HG03432 (cell line): ENCODE measurements at regions not wholly inside any gene's neighbourhood (a gene's known extent, or its start where the extent isn't known, plus 50 kb on each side); places are given as distances from the start of the nearest gene placed in this dataset.
"Not testable (repeated sequence)": the region's sequence is repeated elsewhere in the genome, so short reads cannot be mapped to it uniquely, and the experiment has no call there.

ENCODE experiments used
- ATAC-seq: cut with Tn5 transposase; IDR thresholded peaks from one replicate; pipeline ENCODE4 v1.9.1; 2021; ENCODE audit warnings: mild to moderate bottlenecking, moderate library complexity; ENCODE audit not compliant: unreplicated experiment

DNA sequence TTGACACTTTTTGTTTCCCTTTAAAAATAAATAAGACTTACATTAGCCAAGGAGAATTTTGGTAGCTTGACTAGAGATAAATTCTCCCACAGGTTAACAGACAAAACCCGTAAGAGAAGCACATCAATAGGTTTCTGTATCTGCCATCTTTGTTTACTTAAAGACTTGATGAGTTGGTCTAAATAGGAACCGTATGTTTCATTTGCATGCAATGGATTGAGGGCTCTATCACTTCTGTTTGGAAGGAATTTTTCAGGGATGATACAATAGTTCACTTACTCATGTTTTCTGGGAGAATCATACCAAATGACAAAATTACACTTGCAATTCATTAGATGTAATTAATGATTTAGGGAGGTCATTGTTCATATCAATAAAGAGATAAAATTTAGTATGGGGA lies 631.5 kb upstream of the NR2F2 start:
- no peak for ATAC-seq

- ATAC-seq = no peak
These were observed 630.9 kb upstream of the NR2F2 start for GRCh38 chr15:95699578-95699977.

- not testable (repeated sequence) for ATAC-seq
These were observed 629.8 kb upstream of the NR2F2 start for GRCh38 chr15:95700692-95701091.

GRCh38 chr15:95701410-95701809 lies 629.1 kb upstream of the NR2F2 start:
- ATAC-seq = no peak

GRCh38 chr15:95709959-95710695 lies 620.4 kb upstream of the NR2F2 start:
- no peak for ATAC-seq

DNA sequence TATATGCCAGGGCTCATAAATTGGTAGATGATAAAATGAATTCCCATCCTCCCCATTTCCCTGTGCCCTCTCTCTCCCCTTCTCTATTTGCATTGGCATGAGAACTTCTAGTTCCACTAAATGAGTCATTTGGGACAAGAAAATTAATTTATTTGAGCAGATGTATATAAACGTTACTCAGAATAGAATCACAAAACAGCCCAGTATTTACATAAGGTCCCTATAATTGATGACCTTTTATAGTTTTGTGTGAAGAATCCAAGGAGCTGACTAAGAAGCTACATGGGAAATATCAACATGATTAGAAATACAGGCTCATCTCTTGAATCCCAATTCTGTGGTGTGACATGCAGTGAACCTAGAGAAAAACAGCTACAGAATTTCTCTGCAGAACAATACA lies 617.7 kb upstream of the NR2F2 start:
- ATAC-seq = no peak

DNA sequence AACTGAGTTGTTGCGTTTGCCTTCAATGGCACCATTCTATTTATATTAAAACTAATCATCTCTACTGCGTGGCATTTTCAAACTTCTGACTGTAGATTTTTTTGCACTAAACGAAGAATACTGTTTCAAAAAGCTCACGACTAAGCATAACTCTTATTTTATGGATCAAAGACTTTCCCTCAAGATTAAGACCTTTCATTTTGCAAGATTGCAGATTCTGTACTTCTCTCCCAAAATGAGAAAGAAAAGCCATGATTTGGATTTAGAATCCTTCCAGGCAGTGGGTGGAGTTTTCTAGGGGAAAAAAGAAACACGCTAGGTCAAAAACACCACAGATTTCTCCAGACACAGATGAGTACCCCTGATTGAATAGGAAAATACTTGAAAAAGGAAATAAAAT lies 617.2 kb upstream of the NR2F2 start:
- no peak for ATAC-seq

GRCh38 chr15:95715116-95715903 lies 615.2 kb upstream of the NR2F2 start:
- no peak for ATAC-seq

DNA sequence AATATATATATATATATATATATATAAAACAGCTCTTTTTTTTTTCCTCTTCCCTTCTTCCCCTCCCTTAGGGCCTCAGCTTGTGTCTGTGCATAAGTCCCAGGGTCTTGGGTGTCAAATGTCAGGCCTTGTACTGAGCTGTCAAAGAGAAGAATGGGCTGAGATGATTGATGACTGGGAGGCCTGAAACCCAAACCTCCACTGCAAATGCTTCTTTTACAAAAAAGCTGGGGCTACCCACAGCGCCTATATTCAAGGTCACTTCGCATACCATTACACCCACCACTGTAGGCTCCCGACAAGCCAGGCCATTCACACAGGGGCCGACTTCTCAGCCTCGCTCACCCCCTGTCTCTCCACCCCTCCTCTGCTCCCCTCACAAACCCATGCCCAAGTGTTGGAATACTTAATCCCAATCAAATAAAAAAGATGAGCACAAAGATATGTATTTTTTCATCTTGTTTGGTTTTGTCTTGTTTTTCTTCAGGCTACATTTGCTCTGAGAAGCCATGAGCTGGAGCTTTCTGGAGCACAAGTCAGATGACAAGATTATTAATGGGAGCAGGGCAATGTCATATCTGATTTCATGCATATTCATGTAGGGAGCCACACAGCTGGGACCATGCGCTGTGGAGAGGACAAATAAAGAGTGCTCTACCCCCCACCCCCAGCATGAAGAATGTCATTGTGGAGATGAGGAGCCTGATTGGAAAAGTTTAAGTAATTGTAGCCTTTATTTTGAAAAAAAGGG lies 614.4 kb upstream of the NR2F2 start:
- no peak for ATAC-seq

DNA sequence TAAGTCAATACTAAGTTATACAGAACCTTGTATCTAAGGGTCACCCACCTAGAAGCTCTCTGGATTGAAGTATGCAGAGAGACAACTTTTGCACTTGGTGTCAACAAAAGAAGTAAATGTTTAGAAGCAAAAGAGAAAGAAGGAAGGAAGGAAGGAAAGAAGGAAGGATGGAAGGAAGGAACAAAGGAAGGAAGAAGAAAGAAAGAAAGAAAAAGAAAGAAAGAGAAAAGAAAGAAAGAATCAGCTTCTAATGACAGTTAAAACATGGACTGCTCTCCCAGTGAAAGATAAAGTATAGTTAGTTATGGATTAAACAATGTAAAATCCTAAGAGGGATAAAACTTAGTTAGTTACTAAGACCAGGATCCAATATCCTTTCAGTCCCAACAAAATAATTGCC lies 613.8 kb upstream of the NR2F2 start:
- ATAC-seq = no peak

GRCh38 chr15:95718441-95718840 lies 612.1 kb upstream of the NR2F2 start:
- no peak for ATAC-seq

DNA sequence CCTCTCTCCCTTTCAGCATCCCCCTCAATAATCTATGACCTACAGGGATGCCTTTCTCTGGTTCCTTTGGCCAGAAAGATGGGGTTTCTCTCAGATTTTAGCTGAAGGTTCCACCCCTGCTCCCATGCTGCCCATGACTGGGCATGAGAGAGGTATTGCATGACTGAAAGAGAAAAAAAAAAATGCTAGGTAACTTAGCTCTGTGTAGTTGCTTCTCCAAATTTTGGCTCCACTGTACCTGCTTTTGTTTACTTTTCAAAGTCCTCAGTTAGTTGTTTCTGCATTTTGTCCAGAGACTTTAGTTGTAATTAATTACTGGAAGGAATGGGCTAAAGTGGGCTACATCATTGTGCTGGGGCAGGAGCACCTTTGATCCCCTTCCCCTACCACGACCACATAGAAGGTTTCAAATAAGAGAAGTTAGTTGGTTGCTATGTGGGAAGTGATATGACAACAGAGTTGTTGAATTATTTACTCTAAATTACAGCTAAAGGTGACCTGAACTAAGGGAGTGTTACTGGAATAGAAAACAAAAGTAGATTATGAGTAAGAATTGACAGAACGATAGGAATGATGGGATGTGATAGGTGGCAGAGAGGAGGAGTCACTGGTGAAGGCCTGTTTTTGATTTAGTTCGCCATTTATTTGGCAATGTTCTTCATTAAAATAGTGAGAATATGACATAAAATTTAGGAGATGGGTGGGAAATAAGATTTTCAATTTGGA lies 605.4 kb upstream of the NR2F2 start:
- ATAC-seq = no peak

GRCh38 chr15:95726891-95727290 lies 603.6 kb upstream of the NR2F2 start:
- ATAC-seq = no peak

DNA sequence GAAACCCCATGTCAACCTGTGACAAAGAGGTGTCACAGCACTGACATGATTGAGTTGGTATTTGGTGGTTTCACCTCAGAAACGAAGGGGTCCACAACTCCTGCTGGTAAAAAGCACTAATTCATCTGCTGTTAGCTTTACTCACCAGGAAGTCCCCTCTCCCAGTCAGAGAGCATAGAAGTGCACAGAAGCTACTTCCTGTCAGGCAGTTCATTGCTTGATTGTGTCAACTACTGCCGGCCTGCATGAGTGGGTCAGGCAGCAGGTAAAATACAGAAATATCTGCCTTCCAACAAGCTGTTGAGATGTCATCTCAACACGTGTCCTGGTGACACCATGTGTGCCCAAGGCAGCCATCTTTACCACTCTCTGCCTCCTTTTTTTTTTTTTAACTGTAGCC lies 596.6 kb upstream of the NR2F2 start:
- ATAC-seq = no peak

DNA sequence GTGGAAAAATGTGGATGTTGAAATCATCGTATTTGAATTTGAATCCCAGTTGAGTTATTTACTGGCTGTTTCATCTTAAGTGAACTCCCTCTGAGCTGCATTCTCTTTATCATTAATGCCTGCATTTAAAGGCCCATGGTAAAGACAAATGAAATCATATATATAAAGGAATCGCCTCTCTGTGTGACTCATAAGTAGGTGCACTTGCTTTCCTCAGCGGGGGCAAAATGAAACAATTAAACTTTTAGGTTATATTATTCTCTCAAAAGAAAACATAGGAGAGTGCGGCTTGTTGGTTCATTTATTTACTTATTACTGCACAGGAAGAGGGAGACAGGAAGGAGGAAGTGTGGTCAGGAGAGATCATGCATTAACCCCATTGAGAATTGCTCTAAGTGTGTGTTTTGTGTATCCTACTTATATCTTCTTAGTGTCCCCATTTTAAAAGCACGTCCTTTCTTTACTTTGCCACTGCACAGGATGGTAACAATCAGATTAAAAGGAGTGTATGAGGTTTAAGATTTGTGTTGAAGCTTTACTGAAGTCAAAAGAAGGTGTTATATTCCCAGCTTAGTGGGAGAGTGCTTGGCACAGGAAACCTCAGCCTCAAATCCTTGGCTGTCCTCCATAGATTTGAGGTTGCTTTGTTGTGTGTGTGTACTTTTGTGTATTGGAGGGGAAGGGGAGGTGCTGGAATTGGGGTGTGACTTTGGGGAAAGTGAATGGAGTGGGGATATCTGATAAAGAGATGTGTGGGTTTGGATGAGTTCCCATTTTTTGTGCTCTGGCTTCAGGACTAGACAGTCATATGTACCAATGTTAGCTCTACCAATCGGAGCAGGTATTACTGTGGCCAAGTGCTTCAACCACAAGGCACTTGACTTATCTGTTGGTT lies 595.8 kb upstream of the NR2F2 start:
- no peak for ATAC-seq

GRCh38 chr15:95737060-95737459 lies 593.4 kb upstream of the NR2F2 start:
- no peak for ATAC-seq

- ATAC-seq = no peak
These were observed 591.4 kb upstream of the NR2F2 start for GRCh38 chr15:95739131-95739530.

GRCh38 chr15:95741830-95742229 lies 588.7 kb upstream of the NR2F2 start:
- ATAC-seq = no peak

DNA sequence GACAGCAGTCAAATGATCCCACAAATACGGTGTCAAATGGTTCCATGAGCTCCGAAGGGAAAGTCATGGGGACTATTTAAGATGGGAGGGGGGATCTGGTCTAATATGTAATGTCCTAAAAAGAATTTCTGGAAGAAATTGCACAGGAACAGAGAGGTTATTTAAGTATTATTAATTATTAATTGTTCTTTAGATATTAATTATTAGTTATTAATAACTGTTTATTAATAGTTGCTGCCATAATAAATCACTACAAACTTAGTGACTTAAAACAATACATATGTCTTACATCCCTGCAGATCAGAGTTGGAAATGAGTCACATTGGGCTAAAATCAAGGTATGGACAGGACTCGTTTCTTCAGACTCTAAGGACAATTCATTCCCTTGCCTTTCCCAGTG lies 588.2 kb upstream of the NR2F2 start:
- no peak for ATAC-seq

- no peak for ATAC-seq
These were observed 587.7 kb upstream of the NR2F2 start for GRCh38 chr15:95742836-95743235.
